Liver (tissue), 8 donors: ENCODE measurements at regions not wholly inside any gene's neighbourhood (a gene's known extent, or its start where the extent isn't known, plus 50 kb on each side); places are given as distances from the start of the nearest gene placed in this dataset.

Source experiments
- DNase-seq: peaks from one replicate; pipeline ENCODE4 v3.0.0-alpha.2; 2017; ENCODE audit warnings: low spot score
- H3K27ac ChIP-seq, 2 donors: one replicate each; pipeline ENCODE4 v1.7.0; 2013; ENCODE audit warnings: inconsistent platforms in 2 of 2, low read length in 2 of 2, control low read depth in 1 of 2, low read depth in 1 of 2, mild to moderate bottlenecking in 1 of 2
- H3K27me3 ChIP-seq, 4 donors: one replicate each; pipeline versions ENCODE4 v1.6.1 to v1.7.0; 2013; ENCODE audit warnings: low read length in 3 of 4, inconsistent platforms in 1 of 4, mild to moderate bottlenecking in 1 of 4, moderate library complexity in 1 of 4; ENCODE audit not compliant: control insufficient read depth in 4 of 4, insufficient read depth in 4 of 4
- H3K36me3 ChIP-seq, 4 donors: one replicate each; pipeline versions ENCODE4 v1.6.1 to v1.7.0; 2013; ENCODE audit warnings: low read length in 3 of 4, mild to moderate bottlenecking in 3 of 4, low read depth in 1 of 4, moderate library complexity in 1 of 4; ENCODE audit not compliant: control insufficient read depth in 4 of 4, insufficient read depth in 3 of 4
- H3K4me1 ChIP-seq, 4 donors: one replicate each; pipeline versions ENCODE4 v1.6.1 to v1.7.0; 2013; ENCODE audit warnings: low read length in 3 of 4, mild to moderate bottlenecking in 3 of 4, moderate library complexity in 1 of 4; ENCODE audit not compliant: control insufficient read depth in 4 of 4, insufficient read depth in 4 of 4
- H3K4me3 ChIP-seq, 3 donors: one replicate each; pipeline versions ENCODE4 v1.6.1 to v1.7.0; 2013; ENCODE audit warnings: low read length in 3 of 3, control low read depth in 1 of 3, low read depth in 1 of 3, mild to moderate bottlenecking in 1 of 3
- H3K9ac ChIP-seq, 2 donors: one replicate each; pipeline ENCODE4 v1.7.0; 2013; ENCODE audit warnings: low read length in 2 of 2, mild to moderate bottlenecking in 2 of 2, moderate library complexity in 2 of 2, control low read depth in 1 of 2, low read depth in 1 of 2
- H3K9me3 ChIP-seq, 4 donors: one replicate each; pipeline versions ENCODE4 v1.6.1 to v1.7.0; 2013; ENCODE audit warnings: low read length in 3 of 4; ENCODE audit not compliant: control insufficient read depth in 4 of 4
- ATF3 ChIP-seq: IDR thresholded peaks from 2 replicates; pipeline ENCODE4 v1.6.1; 2016; ENCODE audit warnings: antibody characterized with exemption
- EGR1 ChIP-seq, 2 donors: IDR thresholded peaks; 2 replicates each; pipeline ENCODE4 v1.6.1; 2016 to 2018; ENCODE audit warnings: antibody characterized with exemption in 2 of 2, low read depth in 2 of 2
- FOXA1 ChIP-seq: IDR thresholded peaks from 2 replicates; pipeline ENCODE4 v1.6.1; 2016; ENCODE audit warnings: antibody characterized with exemption
- FOXA2 ChIP-seq: IDR thresholded peaks from 2 replicates; pipeline ENCODE4 v1.6.1; 2016; ENCODE audit warnings: antibody characterized with exemption
- GABPA ChIP-seq, 2 donors: IDR thresholded peaks in 1 of 2; conservative IDR thresholded peaks in 1 of 2; 2 replicates each; pipeline ENCODE4 v1.6.1; 2016; ENCODE audit warnings: antibody characterized with exemption in 2 of 2, mild to moderate bottlenecking in 1 of 2, moderate library complexity in 1 of 2
- HNF4A ChIP-seq, 2 donors: conservative IDR thresholded peaks; 2 replicates each; pipeline ENCODE4 v1.6.1; 2016; ENCODE audit warnings: antibody characterized with exemption in 2 of 2, mild to moderate bottlenecking in 2 of 2
- HNF4G ChIP-seq: IDR thresholded peaks from 2 replicates; pipeline ENCODE4 v1.6.1; 2016; ENCODE audit warnings: antibody characterized with exemption
- JUND ChIP-seq, 2 donors: IDR thresholded peaks; 2 replicates each; pipeline ENCODE4 v1.6.1; 2016; ENCODE audit warnings: antibody characterized with exemption in 2 of 2
- NR2F2 ChIP-seq: IDR thresholded peaks from 2 replicates; pipeline ENCODE4 v1.6.1; 2016; ENCODE audit warnings: antibody characterized with exemption
- RAD21 ChIP-seq, 2 donors: IDR thresholded peaks; 2 replicates each; pipeline ENCODE4 v1.6.1; 2016; ENCODE audit warnings: antibody characterized with exemption in 2 of 2, mild to moderate bottlenecking in 2 of 2
- REST ChIP-seq: IDR thresholded peaks from 2 replicates; pipeline ENCODE4 v1.6.1; 2016; ENCODE audit warnings: antibody characterized with exemption, mild to moderate bottlenecking
- RXRA ChIP-seq, 2 donors: IDR thresholded peaks; 2 replicates each; pipeline ENCODE4 v1.6.1; 2017 to 2018; ENCODE audit warnings: antibody characterized with exemption in 2 of 2, mild to moderate bottlenecking in 1 of 2
- SP1 ChIP-seq: IDR thresholded peaks from 2 replicates; pipeline ENCODE4 v1.6.1; 2018; ENCODE audit warnings: antibody characterized with exemption, mild to moderate bottlenecking
- TAF1 ChIP-seq: conservative IDR thresholded peaks from 2 replicates; pipeline ENCODE4 v1.6.1; 2016; ENCODE audit warnings: antibody characterized with exemption, mild to moderate bottlenecking
- YY1 ChIP-seq: IDR thresholded peaks from 2 replicates; pipeline ENCODE4 v1.6.1; 2016; ENCODE audit warnings: antibody characterized with exemption, mild to moderate bottlenecking
- WGBS: extraction: QIAGEN DNeasy Blood & Tissue Kit; methylation state at CpG from one replicate; pipeline ENCODE4 v1.1.7; 2013; 5-methylcytosine and 5-hydroxymethylcytosine counted together
- TF ChIP-seq, protein P1 (sequence below): IDR thresholded peaks from 2 replicates; pipeline ENCODE4 v1.6.1; 2016; ENCODE audit warnings: antibody characterized with exemption
- TF ChIP-seq, protein P2 (sequence below): IDR thresholded peaks from 2 replicates; pipeline ENCODE4 v1.6.1; 2016; ENCODE audit warnings: antibody characterized with exemption
- TF ChIP-seq, protein P3 (sequence below): fragments of 150-350 bp; IDR thresholded peaks from 2 replicates; pipeline ENCODE4 v1.5.1; 2017; ENCODE audit warnings: improper control_type of control experiment, low read depth, low read length; ENCODE audit not compliant: missing input control
- donor health status: healthy.
- donor health status: healthy.
- donor health status: healthy.
- donor health status: healthy.
- donor health status: healthy.

DNA sequence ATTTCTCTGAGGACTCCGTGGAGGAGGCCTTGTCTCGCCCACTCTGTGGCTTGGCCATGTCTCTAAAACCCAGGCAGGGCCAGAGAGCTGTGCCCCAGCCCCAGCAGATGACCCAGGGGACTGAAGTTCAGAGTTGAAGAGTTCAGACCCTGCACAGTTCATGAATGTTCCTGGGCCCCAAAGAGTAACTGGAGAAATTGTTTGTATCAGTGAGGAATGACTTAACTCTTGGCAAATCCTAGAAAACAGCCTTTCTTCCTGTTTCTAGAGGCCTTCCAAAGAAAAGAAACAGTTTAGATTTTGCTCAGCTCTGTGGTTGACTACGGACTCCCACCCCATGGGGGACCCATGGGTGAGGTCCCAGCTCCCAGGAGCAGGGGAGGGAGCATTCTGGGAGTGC, 62.1 kb upstream of the EYA2 start:
- no peak overlapping the region for H3K4me3 ChIP-seq
- no peak for TF ChIP-seq SP1
- TF ChIP-seq GABPA (IDR thresholded peaks at IDR 0.05 in 1 of 2, conservative IDR thresholded peaks at IDR 0.05 in 1 of 2) = no peak
- no peak for TF ChIP-seq ATF3
- TF ChIP-seq REST = no peak
- no peak for TF ChIP-seq HNF4A (conservative IDR thresholded peaks at IDR 0.05)
- TF ChIP-seq FOXA2 = no peak
- no peak for TF ChIP-seq YY1
- TF ChIP-seq, protein P1, sequence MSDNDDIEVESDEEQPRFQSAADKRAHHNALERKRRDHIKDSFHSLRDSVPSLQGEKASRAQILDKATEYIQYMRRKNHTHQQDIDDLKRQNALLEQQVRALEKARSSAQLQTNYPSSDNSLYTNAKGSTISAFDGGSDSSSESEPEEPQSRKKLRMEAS = no peak
- no peak for TF ChIP-seq HNF4G
- no peak for TF ChIP-seq JUND (IDR thresholded peaks at IDR 0.05)
- DNase-seq = no peak
- no peaks in the 10 kb centered on the region for H3K4me1 ChIP-seq
- H3K9me3 ChIP-seq = peaks cover 0 to 5% (median 0%) of the 10 kb centered on the region in 4 donors
- H3K36me3 ChIP-seq = no peaks in the 10 kb centered on the region
- 79% methylated on average over 3 of the region's 3 CpGs for WGBS
- H3K27ac ChIP-seq = no peak overlapping the region
- no peaks in the 10 kb centered on the region for H3K27me3 ChIP-seq
- no peak overlapping the region for H3K9ac ChIP-seq

GRCh38 chr20:46833360-46833759, 61.3 kb upstream of the EYA2 start:
- Histone ChIP-seq H3K4me1 (no peaks in the 10 kb centered on the region), H3K27me3 (no peaks in the 10 kb centered on the region), H3K9me3 (peaks cover 0 to 5% (median 0%) of the 10 kb centered on the region in 4 donors), H3K36me3 (no peaks in the 10 kb centered on the region), H3K27ac (no peak overlapping the region), H3K9ac (no peak overlapping the region), H3K4me3 (no peak overlapping the region)
- 90% methylated on average over 3 of the region's 3 CpGs for WGBS
- no peak for DNase-seq
- TF ChIP-seq JUND (IDR thresholded peaks at IDR 0.05) = no peak
- TF ChIP-seq RXRA (IDR thresholded peaks at IDR 0.05) = no peak
- TF ChIP-seq NR2F2 = no peak
- TF ChIP-seq GABPA (IDR thresholded peaks at IDR 0.05 in 1 of 2, conservative IDR thresholded peaks at IDR 0.05 in 1 of 2) = no peak
- TF ChIP-seq YY1 = no peak
- TF ChIP-seq RAD21 (IDR thresholded peaks at IDR 0.05) = no peak
- no peak for TF ChIP-seq EGR1 (IDR thresholded peaks at IDR 0.05; ENCODE audit: low read depth in 2 of 2)
- TF ChIP-seq ATF3 = no peak
- TF ChIP-seq, protein P2, sequence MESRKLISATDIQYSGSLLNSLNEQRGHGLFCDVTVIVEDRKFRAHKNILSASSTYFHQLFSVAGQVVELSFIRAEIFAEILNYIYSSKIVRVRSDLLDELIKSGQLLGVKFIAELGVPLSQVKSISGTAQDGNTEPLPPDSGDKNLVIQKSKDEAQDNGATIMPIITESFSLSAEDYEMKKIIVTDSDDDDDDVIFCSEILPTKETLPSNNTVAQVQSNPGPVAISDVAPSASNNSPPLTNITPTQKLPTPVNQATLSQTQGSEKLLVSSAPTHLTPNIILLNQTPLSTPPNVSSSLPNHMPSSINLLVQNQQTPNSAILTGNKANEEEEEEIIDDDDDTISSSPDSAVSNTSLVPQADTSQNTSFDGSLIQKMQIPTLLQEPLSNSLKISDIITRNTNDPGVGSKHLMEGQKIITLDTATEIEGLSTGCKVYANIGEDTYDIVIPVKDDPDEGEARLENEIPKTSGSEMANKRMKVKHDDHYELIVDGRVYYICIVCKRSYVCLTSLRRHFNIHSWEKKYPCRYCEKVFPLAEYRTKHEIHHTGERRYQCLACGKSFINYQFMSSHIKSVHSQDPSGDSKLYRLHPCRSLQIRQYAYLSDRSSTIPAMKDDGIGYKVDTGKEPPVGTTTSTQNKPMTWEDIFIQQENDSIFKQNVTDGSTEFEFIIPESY = no peak
- TF ChIP-seq REST = no peak
- TF ChIP-seq FOXA1 = no peak
- TF ChIP-seq, protein P3, sequence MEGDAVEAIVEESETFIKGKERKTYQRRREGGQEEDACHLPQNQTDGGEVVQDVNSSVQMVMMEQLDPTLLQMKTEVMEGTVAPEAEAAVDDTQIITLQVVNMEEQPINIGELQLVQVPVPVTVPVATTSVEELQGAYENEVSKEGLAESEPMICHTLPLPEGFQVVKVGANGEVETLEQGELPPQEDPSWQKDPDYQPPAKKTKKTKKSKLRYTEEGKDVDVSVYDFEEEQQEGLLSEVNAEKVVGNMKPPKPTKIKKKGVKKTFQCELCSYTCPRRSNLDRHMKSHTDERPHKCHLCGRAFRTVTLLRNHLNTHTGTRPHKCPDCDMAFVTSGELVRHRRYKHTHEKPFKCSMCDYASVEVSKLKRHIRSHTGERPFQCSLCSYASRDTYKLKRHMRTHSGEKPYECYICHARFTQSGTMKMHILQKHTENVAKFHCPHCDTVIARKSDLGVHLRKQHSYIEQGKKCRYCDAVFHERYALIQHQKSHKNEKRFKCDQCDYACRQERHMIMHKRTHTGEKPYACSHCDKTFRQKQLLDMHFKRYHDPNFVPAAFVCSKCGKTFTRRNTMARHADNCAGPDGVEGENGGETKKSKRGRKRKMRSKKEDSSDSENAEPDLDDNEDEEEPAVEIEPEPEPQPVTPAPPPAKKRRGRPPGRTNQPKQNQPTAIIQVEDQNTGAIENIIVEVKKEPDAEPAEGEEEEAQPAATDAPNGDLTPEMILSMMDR = no peak
- TF ChIP-seq FOXA2 = no peak
- TF ChIP-seq, protein P1 = no peak
- no peak for TF ChIP-seq TAF1
- no peak for TF ChIP-seq SP1
- no peak for TF ChIP-seq HNF4G
- no peak for TF ChIP-seq HNF4A (conservative IDR thresholded peaks at IDR 0.05)
